Bone marrow (tissue), 2 donors: ENCODE measurements at regions not wholly inside any gene's neighbourhood (a gene's known extent, or its start where the extent isn't known, plus 50 kb on each side); places are given as distances from the start of the nearest gene placed in this dataset.

Experiments used
- DNase-seq, 2 donors: peaks; one replicate each; lab custom pipeline; 2025; lab: John Stamatoyannopoulos, UW

DNA sequence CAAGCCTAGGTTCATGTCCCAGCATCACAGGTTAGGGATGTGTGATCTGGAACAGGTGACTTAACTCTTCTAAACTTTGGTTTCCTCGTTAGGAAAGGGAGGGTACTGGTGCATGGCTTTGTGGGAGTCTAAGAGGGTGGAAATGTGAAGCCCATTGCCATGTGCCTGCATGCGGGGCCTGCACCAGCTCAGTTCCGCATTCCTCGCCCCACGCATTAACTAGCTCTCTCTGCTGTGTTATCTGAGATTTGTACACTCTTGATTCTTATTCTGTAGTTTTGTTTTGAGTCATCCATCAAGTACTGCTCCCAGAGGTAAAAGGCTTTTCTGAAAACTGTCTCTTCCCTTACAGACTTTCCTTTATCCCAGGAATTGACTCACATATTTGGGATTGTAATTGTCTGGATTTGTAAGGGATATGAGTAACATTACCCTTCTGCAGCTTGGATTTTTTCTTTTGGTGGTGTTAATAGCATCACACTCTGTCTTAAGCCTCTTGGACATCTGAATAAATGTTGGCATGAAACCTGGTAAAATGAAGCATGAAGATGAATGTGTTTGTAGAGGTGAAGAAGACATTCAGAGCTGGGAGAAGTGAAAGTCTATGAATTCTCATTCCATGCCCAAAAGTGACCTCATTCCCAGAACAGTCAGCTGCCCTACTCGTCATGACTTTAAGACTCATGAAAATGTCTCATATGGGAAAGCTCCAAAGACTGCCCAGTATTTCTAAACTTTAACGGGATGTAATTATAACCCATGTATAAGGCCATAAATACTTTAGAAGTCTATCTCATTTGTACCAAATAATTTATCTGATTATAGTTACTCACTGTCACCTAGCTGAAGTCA, 357.3 kb downstream of the FOXA2 start:
- DNase-seq: no peak

DNA sequence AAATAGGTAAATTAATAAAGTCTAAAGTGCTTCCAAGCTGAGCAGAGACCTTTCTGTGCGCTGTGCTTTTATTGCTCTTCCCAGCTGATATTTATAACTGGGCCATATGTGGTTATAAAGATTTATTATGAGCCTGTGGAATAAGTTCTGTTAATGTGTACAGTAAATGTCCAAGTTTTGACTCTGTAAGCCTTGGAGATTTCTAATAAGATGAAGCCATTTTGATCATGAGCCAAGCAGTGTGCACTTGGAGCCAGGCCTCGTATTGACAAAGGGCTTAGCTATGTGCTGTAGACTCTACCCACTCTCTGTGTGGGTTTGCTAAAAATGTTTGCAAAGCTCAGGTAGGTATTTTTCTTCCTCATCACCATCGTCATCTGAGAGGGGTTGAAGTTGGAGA, 361.1 kb downstream of the FOXA2 start:
- DNase-seq: no peak

DNA sequence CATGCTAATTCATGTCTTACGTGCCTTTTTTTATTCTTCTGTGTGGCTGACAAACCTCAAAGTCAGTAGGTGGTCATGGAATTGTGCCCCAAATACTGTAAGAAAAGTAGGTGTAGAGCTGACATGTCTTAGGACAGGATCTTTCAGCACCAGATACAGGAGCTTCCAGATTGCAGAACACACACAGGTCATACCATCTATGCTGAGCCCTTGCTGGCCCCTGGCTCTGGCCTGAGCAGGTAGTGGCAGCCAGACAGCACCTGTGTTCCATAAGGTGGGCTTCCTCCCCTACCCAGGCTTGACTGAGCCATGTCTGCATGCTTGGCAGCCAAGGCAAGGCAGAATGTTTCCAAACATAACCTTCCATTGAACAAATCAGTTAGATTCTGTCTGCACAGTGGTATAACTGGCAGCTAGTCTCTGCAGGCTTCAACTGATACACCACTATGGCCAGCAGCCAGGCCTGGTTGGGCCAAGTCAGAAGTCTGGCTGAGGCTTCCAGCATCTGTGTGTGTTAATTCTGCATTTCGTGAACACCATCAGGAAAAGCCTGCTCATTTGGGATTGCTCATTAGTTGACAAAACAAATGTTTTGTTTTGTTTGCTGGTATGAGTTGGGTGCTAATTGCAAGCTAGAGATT, 366.5 kb downstream of the FOXA2 start:
- DNase-seq: no peak

DNA sequence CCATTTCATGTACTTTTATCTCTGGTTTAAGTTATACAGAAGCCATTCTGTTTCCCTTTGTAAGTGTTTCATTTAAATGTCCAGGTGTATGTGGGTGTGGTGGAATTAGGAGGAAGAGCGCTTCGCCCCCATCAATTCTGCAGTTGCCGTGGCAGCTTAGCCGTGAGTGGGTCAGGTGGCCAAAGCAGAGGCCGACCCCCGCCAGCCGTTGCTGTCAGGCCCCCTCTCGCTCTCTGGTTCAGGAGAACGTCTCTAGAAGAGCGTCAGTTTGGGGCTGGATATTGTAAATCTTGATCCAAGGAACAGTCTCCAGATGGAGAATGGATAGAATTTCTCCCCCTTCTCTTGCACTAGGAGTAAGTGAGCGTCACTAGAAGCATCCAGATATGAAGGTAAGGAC, 367.4 kb downstream of the FOXA2 start:
- no peak for DNase-seq

DNA sequence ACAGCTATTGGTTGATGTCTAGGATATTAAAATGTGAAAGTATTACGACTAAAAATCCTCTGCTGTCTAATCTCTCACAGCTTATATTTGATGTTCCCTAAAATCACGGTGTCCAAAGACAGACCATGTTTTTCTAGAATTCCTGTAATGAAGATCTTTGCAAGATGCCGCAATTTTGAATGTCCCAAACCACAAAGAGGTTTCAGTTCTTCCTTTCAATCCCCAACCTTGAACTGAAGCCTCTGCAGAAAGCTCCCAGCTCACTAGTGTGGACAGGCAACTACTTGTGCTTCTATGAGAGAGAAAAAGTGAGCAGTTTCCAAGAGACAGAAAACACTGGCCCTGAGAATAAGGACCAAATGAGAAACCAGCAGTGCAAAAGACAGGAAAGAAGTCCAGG, 370.1 kb downstream of the FOXA2 start:
- no peak for DNase-seq

DNA sequence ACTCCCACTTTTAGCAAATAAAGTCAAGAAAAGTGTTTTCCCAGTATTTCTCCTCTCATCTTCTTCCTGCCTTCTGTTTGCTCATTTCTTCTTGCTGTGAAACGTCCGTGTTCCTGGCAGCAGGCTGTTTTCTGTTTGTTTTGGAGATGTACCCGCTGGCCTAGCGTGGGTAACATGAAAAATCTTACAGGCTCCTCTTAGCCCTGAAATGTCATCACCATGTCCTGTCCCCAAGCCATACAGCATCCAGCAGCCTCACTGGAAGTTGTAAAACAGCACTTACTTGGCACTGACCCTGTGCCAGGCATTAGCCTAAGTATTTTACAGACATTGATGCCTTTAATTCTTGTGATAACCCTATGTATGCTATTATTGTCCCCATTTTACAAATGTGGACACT, 371.1 kb downstream of the FOXA2 start:
- no peak for DNase-seq

DNA sequence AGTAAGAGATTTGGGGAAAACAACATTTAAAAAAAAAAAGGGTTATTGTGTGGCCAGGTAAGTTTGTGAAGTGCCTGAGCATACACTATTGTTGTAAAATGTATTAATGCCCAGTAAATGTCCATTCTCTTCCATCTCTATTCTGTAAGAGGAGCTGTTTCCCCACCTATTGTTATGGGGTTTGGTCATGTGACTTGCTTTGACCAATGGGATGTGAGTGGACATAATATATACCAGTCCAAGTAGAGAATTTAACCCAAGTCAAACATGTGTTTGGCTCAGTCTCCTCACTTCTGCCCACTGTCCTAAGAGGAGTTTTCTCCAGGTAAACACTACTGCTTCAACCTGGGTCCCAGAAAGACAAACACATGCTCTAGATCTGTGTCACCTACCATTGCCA, 377.1 kb downstream of the FOXA2 start:
- no peak for DNase-seq

DNA sequence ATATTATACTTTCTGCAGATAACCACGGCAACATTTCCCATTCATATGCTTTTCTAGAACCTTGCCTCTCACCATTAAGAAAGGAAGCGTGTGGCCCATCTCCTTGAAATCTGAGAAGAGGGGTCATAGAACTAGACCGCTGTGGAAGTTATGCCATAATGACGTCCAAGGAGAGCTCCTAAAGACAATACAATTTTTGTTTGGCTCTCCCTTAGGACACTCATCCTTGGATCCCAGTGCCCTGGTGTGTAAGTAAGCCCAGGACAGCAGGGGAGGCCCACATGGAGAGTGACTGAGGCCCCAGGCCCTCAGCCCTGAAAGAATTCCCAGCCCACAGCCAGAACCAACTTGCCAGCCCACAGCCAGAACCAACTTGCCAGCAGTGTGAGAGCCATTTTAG, 379.6 kb downstream of the FOXA2 start:
- DNase-seq: no peak

DNA sequence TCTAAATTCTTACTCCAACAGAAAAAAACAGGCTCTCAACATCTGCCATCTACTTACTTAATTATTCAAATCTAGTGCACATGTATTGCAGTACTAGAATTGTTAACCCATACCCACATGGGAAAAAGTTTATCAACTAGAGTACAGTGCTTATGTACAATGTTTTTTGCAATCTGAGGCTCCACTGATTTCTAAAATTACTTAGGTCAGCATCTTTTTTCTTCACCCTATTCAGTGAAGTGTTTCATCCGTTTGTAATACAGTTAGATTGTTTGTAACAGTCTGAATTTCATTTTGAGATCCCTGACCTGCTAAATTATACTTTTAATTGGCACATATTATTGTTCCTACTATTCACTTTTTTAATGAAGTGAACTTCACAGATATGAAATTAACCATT, 402.2 kb downstream of the FOXA2 start:
- no peak for DNase-seq

DNA sequence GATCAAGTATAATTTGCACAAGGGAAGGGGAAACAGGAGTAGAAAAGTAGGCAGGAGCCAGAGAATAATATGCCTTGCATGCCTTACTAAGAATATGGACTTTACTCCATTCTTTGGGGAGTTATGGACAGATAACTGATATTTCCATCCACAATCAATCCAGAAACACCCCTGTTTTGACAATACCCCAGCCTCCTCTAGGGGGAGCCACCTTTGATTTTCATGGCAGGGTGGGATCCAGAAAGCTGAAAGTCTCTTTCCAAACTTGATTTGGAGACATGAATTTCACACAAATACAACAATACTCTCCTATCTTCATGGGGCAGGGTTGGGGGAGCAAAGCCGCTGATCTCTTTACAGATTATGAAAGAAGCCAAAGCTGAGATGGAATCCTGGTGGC, 404.1 kb downstream of the FOXA2 start:
- no peak for DNase-seq

DNA sequence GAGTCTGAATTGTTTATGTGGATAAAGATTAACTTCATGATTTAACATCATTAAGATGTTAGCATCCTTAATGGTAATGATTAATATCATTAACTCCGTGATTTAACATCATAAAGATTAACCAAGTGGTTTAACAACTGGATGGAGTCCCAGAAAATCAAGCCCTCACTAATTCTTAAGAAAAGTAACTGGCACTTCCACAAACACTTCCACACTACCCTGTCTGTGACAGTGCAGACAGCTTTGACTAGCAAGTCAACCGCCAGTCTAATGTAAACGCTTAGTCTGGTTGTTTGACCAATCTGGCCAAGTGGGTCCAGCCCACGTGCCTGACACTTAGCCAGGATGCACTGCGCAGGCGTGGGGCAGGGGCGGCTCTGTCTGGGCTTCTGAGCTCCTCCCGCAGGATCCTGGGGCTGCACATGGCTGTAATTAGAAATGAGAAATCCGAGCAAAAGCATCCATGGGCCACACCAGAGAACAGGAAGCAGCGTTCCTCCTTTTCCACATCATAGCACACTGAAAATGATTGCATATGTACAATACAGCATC, 424.2 kb downstream of the FOXA2 start:
- no peak for DNase-seq

DNA sequence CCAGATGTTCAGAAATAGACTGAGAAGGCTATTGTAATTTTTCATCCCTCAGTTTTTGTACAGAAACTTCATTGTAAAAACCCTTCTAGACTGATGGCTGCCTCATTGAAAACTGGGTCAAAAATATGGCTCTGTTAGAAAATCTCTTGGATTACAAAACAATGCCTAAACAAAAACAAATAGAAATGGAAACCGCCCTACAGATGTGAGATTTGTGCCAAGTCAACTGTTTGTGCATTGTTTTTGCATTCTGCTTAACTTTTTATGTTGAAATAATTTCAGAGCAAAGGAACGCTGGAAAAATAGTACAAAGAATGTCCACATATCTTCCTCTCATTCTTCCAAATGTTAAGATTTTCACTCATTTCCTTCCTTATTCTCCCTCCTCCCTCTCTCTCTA, 425.1 kb downstream of the FOXA2 start:
- no peak for DNase-seq

DNA sequence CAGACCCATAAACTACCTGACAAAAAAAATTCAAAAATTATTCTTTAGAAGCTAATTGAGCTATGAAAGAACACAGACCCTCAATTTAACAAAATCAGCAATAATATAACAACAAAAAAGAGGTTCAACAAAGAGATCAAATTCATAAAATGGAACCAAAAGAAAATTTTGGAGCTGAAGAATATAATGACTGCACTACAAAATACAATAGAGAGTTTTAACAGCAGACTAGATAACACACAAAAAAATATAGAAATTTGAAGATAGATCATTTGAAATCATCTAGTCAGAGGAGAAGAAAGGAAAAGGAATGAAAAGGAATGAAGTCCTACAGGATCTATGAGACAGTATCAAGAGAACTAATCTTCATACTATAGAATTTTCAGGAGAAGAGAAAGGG, 422.1 kb downstream of the PAX1 start:
- no peak for DNase-seq

DNA sequence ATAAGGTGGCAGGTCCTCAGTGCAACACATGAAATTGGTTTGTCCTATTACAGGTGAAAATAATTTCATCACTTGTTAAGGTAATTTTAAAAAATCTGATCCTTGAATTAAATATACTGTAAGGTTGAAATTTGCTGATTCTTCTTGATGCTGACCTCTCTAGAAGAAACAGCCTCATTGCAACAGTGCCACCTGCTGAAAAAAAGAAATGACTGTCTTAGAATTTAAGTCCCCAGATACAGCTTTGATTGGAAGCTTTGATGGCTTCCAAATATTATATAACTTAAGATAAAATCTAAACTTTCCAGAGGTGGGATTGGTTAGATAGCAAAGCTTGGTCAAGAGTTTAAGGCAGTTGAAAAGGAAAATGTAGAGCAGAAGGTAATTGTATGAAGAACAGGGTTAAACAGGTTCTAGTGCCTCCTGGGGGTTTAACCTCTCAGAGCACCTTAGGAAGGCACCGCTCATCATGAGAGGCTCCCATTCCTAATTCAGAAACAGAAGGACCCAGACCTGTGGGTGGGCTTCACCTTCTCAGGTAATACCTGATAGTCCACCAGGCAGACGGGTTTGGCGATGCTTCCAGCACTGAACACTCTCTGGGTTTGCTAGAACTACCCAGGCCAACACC, 401.0 kb downstream of the PAX1 start:
- no peak for DNase-seq

DNA sequence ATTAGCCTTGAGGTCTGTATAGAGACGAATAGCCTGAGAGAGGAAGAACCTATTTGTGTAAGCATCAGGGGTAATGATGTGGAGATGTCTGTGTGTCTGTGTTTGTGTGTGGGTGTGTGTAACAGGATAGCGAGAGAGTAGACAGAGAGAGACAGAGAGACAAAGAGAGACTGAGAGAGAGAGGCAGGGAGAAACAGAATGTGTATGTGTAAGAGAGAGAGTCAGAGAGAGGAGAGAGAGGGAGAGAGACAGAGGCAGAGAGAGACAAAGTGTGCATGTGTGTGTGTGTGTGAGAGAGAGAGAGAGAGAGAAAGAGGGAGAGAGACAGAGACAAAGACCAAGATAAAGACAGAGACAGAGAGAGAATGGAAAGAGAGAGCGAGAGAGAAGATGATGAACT, 396.1 kb downstream of the PAX1 start:
- no peak for DNase-seq

DNA sequence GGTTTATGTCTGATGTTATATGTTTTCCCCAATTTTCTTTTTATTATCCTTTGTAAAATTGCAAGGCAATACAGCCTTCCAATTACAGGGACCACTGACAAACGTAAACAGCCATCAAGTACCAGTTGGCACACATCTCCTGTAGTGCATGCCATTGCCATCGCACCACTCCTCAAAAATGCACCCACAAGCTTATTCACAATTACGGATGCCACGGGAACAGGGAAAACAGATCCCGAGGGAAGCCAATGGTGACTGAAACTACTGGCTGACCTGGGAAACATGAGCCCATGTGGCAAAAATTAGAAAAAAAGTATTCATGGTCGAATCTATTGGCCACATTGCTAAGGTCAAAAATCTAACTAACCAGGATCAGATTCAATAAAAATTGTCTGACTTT, 395.2 kb downstream of the PAX1 start:
- DNase-seq: no peak

DNA sequence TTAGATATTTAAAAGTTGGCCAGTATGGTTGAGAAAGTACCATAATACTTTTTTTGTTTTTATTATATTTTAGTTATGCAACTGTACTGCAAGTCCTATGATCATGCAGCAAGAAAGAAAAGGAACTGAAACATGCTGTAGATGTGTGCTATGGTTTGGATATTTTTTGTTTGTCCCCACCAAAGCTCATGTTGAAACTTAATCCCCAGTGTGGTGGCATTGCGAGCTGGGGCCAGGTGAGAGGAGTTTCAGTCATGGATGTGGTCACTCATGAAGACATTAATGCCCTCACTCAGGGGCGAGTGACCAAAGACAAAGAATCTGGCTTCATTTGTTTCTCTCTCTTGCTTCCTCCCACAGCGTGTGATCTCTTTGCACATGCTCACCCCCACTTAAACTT, 393.9 kb downstream of the PAX1 start:
- no peak for DNase-seq

DNA sequence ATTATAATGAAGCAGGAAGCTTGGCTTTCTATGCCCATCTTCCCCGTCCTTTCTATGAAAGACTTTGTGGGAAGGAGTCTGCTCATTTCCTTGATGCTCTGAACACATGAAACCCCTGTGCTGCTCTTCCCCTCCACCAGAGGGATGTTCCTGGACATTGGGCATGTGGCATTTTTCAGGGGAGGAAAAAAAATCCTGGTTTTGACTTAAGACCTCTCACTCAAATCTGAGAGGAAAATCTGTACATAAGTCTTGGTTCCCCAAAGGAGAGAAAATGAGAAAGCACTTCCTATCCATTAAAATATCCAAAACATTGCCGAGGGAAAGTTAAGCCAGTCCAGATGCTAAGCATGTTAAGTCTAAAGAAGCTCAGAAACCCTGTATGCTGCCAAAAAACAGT, 393.0 kb downstream of the PAX1 start:
- DNase-seq: no peak

DNA sequence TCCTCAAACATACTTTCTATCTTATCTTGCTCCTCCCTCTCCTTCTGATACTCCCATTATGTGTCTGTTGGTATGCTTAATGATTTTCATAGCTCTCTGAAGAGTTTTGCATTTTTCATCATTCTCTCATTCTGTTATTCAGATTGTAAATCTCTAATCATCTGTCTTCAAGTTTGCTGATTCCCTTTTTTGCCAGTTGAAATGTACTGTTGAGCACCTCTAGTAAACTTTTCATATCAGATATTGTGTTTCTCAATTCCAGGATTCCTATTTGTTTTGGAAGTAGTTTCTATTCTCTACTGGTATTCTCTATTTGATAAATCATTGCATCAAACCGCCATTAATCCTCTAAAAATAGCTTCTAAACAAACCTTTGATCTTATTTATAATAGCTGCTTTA, 387.7 kb downstream of the PAX1 start:
- DNase-seq: no peak

DNA sequence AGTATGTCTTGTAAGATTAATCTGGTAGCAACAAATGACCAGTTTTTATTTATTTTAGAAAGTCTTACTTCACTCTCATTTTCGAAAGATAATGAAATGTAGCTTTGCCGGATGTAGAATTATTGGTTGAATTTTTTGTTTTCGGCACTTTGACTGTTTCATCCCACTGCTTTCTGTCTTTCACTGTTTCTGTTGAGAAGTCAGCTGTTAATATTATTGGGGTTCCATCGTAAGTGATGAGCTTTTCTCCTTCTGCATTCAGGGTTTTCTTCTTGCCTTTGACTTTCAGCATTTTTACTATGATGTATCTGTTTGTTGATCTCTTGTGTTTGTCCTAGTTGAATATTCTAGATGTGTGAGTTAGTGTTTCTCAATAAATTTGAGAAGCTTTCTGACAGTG, 383.4 kb downstream of the PAX1 start:
- DNase-seq: no peak

DNA sequence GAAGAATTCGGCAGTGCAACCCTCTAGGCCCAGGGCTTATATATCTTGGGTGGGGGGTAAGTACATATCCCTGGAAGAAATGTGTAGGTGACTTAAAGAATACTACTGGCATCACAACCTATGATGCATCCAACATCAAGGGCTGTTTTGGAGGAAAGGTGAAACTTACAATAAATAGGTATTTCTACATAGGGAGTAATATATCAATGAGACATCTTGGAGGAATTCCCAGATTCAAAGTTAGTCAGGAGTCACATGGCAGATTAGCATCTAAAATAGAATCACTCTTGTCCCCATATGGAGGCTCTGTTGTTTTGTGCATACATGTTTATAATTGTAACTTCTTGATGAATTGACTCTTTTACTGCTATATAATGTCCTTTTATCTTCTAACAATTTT, 375.5 kb downstream of the PAX1 start:
- DNase-seq: no peak

DNA sequence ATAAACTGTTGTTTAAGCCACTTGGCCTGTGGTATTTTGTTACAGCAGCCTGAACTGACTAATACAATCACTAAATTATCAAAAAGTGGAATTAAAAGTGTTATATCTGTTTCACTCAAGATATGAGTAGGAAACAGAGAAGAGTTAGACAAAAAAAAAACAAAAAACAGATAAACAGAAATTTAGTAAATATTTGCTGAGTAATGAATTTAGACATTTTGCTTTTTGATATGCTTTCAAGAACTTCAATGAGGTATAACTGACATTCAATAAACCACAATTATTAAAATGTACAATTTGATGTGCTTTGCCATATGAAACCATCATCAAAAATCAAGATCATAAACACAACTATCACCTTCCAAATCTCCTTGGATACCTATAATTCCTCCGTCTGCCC, 369.2 kb downstream of the PAX1 start:
- DNase-seq: no peak

DNA sequence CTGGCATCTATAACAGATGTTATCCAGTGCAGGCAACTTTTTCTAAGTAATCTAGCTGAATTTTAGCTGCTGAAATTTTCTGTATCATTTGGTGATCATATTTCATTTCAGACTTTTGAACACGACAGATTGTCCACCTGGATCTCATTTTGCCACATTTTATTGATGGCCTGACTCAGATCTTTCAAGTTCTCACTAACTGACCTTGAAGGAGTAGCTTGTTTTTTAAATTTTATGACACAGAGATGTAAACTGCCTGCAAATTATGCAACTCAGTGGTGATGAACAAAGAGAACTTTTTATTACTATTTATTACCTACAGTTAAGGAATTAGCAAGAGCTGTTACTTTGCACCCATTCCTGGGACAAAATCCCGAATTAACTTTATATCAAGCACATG, 366.4 kb downstream of the PAX1 start:
- no peak for DNase-seq
